H9 (cell line): ENCODE measurements at regions not wholly inside any gene's neighbourhood (a gene's known extent, or its start where the extent isn't known, plus 50 kb on each side); places are given as distances from the start of the nearest gene placed in this dataset.

Experiments
- DNase-seq: peaks from one replicate; pipeline ENCODE4 v3.0.0-alpha.2; 2017
- H2AFZ ChIP-seq: one replicate; pipeline ENCODE4 v1.6.1; 2013; ENCODE audit warnings: mild to moderate bottlenecking, low read length, control low read depth, moderate library complexity
- H2AK5ac ChIP-seq: 2 replicates; pipeline ENCODE4 v1.6.1; 2013; ENCODE audit warnings: low read length, control low read depth, mixed read lengths; ENCODE audit not compliant: insufficient read length
- H2BK120ac ChIP-seq: one replicate; pipeline ENCODE4 v1.6.1; 2013; ENCODE audit warnings: low read depth, mild to moderate bottlenecking, low read length, control low read depth, inconsistent platforms; ENCODE audit not compliant: poor library complexity, severe bottlenecking
- H2BK12ac ChIP-seq: 2 replicates; pipeline ENCODE4 v1.6.1; 2013; ENCODE audit warnings: low read length, control low read depth, mixed read lengths, low read depth; ENCODE audit not compliant: insufficient read length
- H2BK15ac ChIP-seq: 2 replicates; pipeline ENCODE4 v1.6.1; 2013; ENCODE audit warnings: low read depth, low read length, control low read depth
- H2BK20ac ChIP-seq: one replicate; pipeline ENCODE4 v1.6.1; 2013; ENCODE audit warnings: low read depth, mild to moderate bottlenecking, low read length, control low read depth, inconsistent platforms; ENCODE audit not compliant: poor library complexity, severe bottlenecking
- H2BK5ac ChIP-seq: 2 replicates; pipeline ENCODE4 v1.6.1; 2013; ENCODE audit warnings: low read length, control low read depth, mixed read lengths; ENCODE audit not compliant: insufficient read length
- H3K14ac ChIP-seq: 2 replicates; pipeline ENCODE4 v1.6.1; 2013; ENCODE audit warnings: low read length, control low read depth; ENCODE audit not compliant: insufficient read depth
- H3K18ac ChIP-seq: 2 replicates; pipeline ENCODE4 v1.6.1; 2013; ENCODE audit warnings: low read depth, mild to moderate bottlenecking, mixed read lengths, low read length, control low read depth; ENCODE audit not compliant: insufficient read length
- H3K23ac ChIP-seq: 2 replicates; pipeline ENCODE4 v1.6.1; 2013; ENCODE audit warnings: low read length, control low read depth, mixed read lengths, low read depth; ENCODE audit not compliant: insufficient read length
- H3K23me2 ChIP-seq: 2 replicates; pipeline ENCODE4 v1.6.1; 2013; ENCODE audit warnings: low read depth, mild to moderate bottlenecking, mixed read lengths, low read length, control low read depth; ENCODE audit not compliant: insufficient read length, poor library complexity, severe bottlenecking
- H3K27ac ChIP-seq: 2 replicates; pipeline ENCODE4 v1.5.1; 2013; ENCODE audit warnings: low read length, control low read depth, mixed read lengths, low read depth; ENCODE audit not compliant: insufficient read length
- H3K27me3 ChIP-seq: 2 replicates; pipeline ENCODE4 v1.6.1; 2013; ENCODE audit warnings: low read length, control low read depth, inconsistent platforms; ENCODE audit not compliant: insufficient read depth
- H3K4ac ChIP-seq: 2 replicates; pipeline ENCODE4 v1.6.1; 2013; ENCODE audit warnings: low read depth, mild to moderate bottlenecking, control low read depth, inconsistent platforms, low read length, moderate library complexity
- H3K4me1 ChIP-seq: 2 replicates; pipeline ENCODE4 v1.6.1; 2013; ENCODE audit warnings: low read length, control low read depth, inconsistent platforms; ENCODE audit not compliant: insufficient read depth
- H3K4me2 ChIP-seq: 2 replicates; pipeline ENCODE4 v1.6.1; 2013; ENCODE audit warnings: low read length, control low read depth, mixed read lengths; ENCODE audit not compliant: insufficient read length, insufficient read depth
- H3K56ac ChIP-seq: 2 replicates; pipeline ENCODE4 v1.6.1; 2013; ENCODE audit warnings: low read depth, mild to moderate bottlenecking, mixed read lengths, low read length, control low read depth; ENCODE audit not compliant: insufficient read length
- H3K79me1 ChIP-seq: 2 replicates; pipeline ENCODE4 v1.6.1; 2013; ENCODE audit warnings: low read depth, mild to moderate bottlenecking, moderate library complexity, low read length, control low read depth, inconsistent platforms; ENCODE audit not compliant: insufficient read depth, poor library complexity, severe bottlenecking
- H3K79me2 ChIP-seq: 2 replicates; pipeline ENCODE4 v1.6.1; 2013; ENCODE audit warnings: low read length, control low read depth, inconsistent platforms; ENCODE audit not compliant: insufficient read depth
- H3K9ac ChIP-seq: 2 replicates; pipeline ENCODE4 v1.6.1; 2013; ENCODE audit warnings: low read length, control low read depth, mixed read lengths; ENCODE audit not compliant: insufficient read length; ENCODE audit errors: extremely low read depth
- H3K9me3 ChIP-seq: one replicate; pipeline ENCODE4 v1.6.1; 2013; ENCODE audit warnings: low read depth, low read length, inconsistent platforms; ENCODE audit not compliant: control insufficient read depth
- H3T11ph ChIP-seq: one replicate; pipeline ENCODE4 v1.6.1; 2013; ENCODE audit warnings: mild to moderate bottlenecking, low read length, control low read depth, inconsistent platforms
- H4K20me1 ChIP-seq: one replicate; pipeline ENCODE4 v1.6.1; 2013; ENCODE audit not compliant: control insufficient read depth, insufficient read length, insufficient read depth
- H4K5ac ChIP-seq: 2 replicates; pipeline ENCODE4 v1.6.1; 2013; ENCODE audit warnings: low read depth, mild to moderate bottlenecking, mixed read lengths, low read length, control low read depth; ENCODE audit not compliant: insufficient read length
- H4K8ac ChIP-seq: replicated peaks from 2 replicates; pipeline ENCODE4 v1.6.1; 2013; ENCODE audit warnings: low read length, control low read depth, mixed read lengths, low read depth; ENCODE audit not compliant: insufficient read length
- H4K91ac ChIP-seq: 2 replicates; pipeline ENCODE4 v1.6.1; 2013; ENCODE audit warnings: low read depth, mild to moderate bottlenecking, moderate library complexity, mixed read lengths, low read length, control low read depth; ENCODE audit not compliant: insufficient read length
- H3K27ac Mint-ChIP-seq, 3 experiments: 2 replicates in 2 of 3; 3 replicates in 1 of 3; pipeline ENCODE4 v1.8.0; 2020 to 2021; ENCODE audit warnings: mixed read lengths in 3 of 3, mild to moderate bottlenecking in 1 of 3, moderate library complexity in 1 of 3
- H3K27me3 Mint-ChIP-seq: 2 replicates; pipeline ENCODE4 v1.8.0; 2021; ENCODE audit warnings: low read depth, mild to moderate bottlenecking, moderate library complexity, mixed read lengths
- H3K36me3 Mint-ChIP-seq, 3 experiments: 2 replicates in 2 of 3; 3 replicates in 1 of 3; pipeline ENCODE4 v1.8.0; 2020 to 2021; ENCODE audit warnings: low read depth in 3 of 3, mixed read lengths in 3 of 3; ENCODE audit not compliant: insufficient read depth in 1 of 3
- H3K4me1 Mint-ChIP-seq, 2 experiments: 2 replicates each; pipeline ENCODE4 v1.8.0; 2020; ENCODE audit warnings: mixed read lengths in 2 of 2
- H3K4me3 Mint-ChIP-seq, 2 experiments: 2 replicates in 1 of 2; 3 replicates in 1 of 2; pipeline ENCODE4 v1.8.0; 2020 to 2021; ENCODE audit warnings: mild to moderate bottlenecking in 2 of 2, mixed read lengths in 2 of 2, moderate library complexity in 1 of 2
- H3K9me3 Mint-ChIP-seq, 2 experiments: 2 replicates in 1 of 2; 3 replicates in 1 of 2; pipeline ENCODE4 v1.8.0; 2020; ENCODE audit warnings: mild to moderate bottlenecking in 2 of 2, mixed read lengths in 2 of 2, moderate library complexity in 1 of 2
- WGBS: extraction: QIAGEN DNeasy Blood & Tissue Kit; methylation state at CpG from one replicate; pipeline ENCODE4 v1.1.7; 2013; ENCODE audit warnings: missing lambda C conversion rate, low lambda C conversion rate, mixed read lengths; ENCODE audit not compliant: insufficient read length; ENCODE audit errors: extremely low coverage; 5-methylcytosine and 5-hydroxymethylcytosine counted together
- TF ChIP-seq, protein P1 (sequence below): fragments of 200-600 bp; sonication (generic); conservative IDR thresholded peaks from 3 replicates; pipeline ENCODE4 v1.8.0; 2021; ENCODE audit warnings: antibody characterized with exemption, mild to moderate bottlenecking

DNA sequence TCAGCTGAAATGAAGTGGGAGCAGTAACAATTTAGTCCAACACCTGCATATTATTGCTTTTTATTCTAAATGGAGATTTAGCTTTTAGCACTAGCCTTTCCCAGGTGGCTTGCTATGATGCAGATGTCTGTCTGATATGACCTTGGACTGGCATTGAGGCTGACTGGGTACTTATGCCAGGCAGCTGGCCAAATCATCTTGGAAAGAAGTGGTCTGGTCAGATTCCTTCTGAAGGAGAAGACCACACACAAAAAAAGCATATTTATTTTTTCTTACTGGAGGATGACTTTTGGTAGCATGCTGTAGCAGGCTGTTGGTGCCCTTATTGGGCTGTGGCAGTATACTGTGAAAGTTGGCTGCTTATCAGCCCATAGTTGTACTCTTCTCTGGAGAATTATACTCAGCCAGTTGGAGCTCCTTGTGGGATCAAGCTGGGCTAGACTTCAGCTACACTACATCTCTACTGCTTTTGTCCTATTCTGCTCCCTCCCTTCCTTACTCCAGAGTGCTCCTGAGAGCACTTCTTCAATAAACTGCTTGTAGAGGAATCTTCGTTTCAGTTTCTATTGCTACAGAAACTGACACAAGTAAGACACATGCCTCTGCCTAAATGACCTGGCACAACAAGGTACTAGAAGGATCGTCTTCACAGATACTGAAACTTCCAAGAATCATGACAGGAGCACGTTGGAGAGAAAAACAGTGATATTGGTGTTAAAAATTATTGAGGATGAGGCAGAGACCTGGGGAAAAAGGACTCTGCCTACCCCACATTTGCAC, 196.8 kb upstream of the RPS6KA3 start:
- Histone ChIP-seq H3K23ac (no peak overlapping the region), H3K4ac (no peak overlapping the region), H2BK15ac (no peak overlapping the region), H4K20me1 (no peaks in the 10 kb centered on the region), H2AFZ (no peak overlapping the region), H2AK5ac (no peak overlapping the region), H3K27ac (no peak overlapping the region), H3K27me3 (no peaks in the 10 kb centered on the region), H2BK5ac (no peak overlapping the region), H2BK120ac (no peak overlapping the region), H3K4me2 (no peak overlapping the region), H2BK20ac (no peak overlapping the region), H2BK12ac (no peak overlapping the region), H4K8ac (no peak overlapping the region), H3K18ac (no peak overlapping the region), H3K9ac (no peak overlapping the region), H3K14ac (no peak overlapping the region), H3K79me2 (no peaks in the 10 kb centered on the region), H4K5ac (no peak overlapping the region), H3K4me1 (no peaks in the 10 kb centered on the region), H4K91ac (no peak overlapping the region), H3T11ph (no peak overlapping the region), H3K56ac (no peak overlapping the region), H3K79me1 (no peaks in the 10 kb centered on the region), H3K9me3 (peaks cover 51% of the 10 kb centered on the region), H3K23me2 (no peaks in the 10 kb centered on the region)
- TF ChIP-seq, protein P1, sequence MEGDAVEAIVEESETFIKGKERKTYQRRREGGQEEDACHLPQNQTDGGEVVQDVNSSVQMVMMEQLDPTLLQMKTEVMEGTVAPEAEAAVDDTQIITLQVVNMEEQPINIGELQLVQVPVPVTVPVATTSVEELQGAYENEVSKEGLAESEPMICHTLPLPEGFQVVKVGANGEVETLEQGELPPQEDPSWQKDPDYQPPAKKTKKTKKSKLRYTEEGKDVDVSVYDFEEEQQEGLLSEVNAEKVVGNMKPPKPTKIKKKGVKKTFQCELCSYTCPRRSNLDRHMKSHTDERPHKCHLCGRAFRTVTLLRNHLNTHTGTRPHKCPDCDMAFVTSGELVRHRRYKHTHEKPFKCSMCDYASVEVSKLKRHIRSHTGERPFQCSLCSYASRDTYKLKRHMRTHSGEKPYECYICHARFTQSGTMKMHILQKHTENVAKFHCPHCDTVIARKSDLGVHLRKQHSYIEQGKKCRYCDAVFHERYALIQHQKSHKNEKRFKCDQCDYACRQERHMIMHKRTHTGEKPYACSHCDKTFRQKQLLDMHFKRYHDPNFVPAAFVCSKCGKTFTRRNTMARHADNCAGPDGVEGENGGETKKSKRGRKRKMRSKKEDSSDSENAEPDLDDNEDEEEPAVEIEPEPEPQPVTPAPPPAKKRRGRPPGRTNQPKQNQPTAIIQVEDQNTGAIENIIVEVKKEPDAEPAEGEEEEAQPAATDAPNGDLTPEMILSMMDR = no peak
- Mint-ChIP-seq H3K4me1 (no peaks in the 10 kb centered on the region), H3K27me3 (0 out of 2 replicates have a peak, but pooled peaks cover 3% of the 10 kb centered on the region), H3K27ac (no peak overlapping the region), H3K4me3 (no peak overlapping the region), H3K9me3 (peaks cover 68 to 69% of the 10 kb centered on the region in 2 experiments), H3K36me3 (peaks cover 0 to 2% (median 0%) of the 10 kb centered on the region in 3 experiments; a peak in 2 of 7 replicates)
- no peak for DNase-seq
- no CpG with 5 or more reads among the region's 3 CpGs for WGBS
